Astrocyte of the cerebellum (primary cell): ENCODE measurements at regions not wholly inside any gene's neighbourhood (a gene's known extent, or its start where the extent isn't known, plus 50 kb on each side); places are given as distances from the start of the nearest gene placed in this dataset.
"Not testable (repeated sequence)": the region's sequence is repeated elsewhere in the genome, so short reads cannot be mapped to it uniquely, and the experiment has no call there.

Experiments
- DNase-seq: peaks from one replicate; pipeline ENCODE4 v3.0.0-alpha.2; 2011; ENCODE audit warnings: low read depth
- H3K4me3 ChIP-seq: 2 replicates; pipeline ENCODE4 v1.5.1; 2011; ENCODE audit warnings: mild to moderate bottlenecking, low read depth, low read length, moderate library complexity
- CTCF ChIP-seq: IDR thresholded peaks from 2 replicates; pipeline ENCODE4 v1.5.1; 2012; ENCODE audit warnings: low read length, low read depth, moderate library complexity, mild to moderate bottlenecking; ENCODE audit errors: missing control alignments
- in situ Hi-C: cut with HindIII; loops from 2 replicates; pipeline ENCODE4 v1.10.0; 2017; ENCODE audit warnings: low sequenced_read_pairs

- in situ Hi-C loops: no loop called here
- no peak for TF ChIP-seq CTCF
- no peak overlapping the region for H3K4me3 ChIP-seq
- DNase-seq: no peak
Observed at GRCh38 chr6:115601064-115601463, 459.6 kb downstream of the FRK start.

GRCh38 chr6:115594891-115595290 lies 465.8 kb downstream of the FRK start:
- TF ChIP-seq CTCF: no peak
- no peak overlapping the region for H3K4me3 ChIP-seq
- in situ Hi-C loops: no loop called here
- DNase-seq: no peak

- no peak overlapping the region for H3K4me3 ChIP-seq
- no peak for DNase-seq
- no peak for TF ChIP-seq CTCF
- in situ Hi-C loops: no loop called here
Observed at GRCh38 chr6:115592025-115592424, 468.7 kb downstream of the FRK start.

- in situ Hi-C loops, DNase-seq, H3K4me3 ChIP-seq: not testable (repeated sequence)
Observed at GRCh38 chr6:115589072-115589471, 471.6 kb downstream of the FRK start.

GRCh38 chr6:115583290-115583689 lies 477.4 kb downstream of the FRK start:
- no peak for DNase-seq
- no peak for TF ChIP-seq CTCF
- H3K4me3 ChIP-seq: no peak overlapping the region
- in situ Hi-C loops: no loop called here

- H3K4me3 ChIP-seq: no peak overlapping the region
- no peak for DNase-seq
- TF ChIP-seq CTCF: no peak
- in situ Hi-C loops: no loop called here
Observed at GRCh38 chr6:115582386-115582785, 478.3 kb downstream of the FRK start.

- DNase-seq, H3K4me3 ChIP-seq, in situ Hi-C loops: not testable (repeated sequence)
Observed at GRCh38 chr6:115579565-115579964, 481.1 kb downstream of the FRK start.

- DNase-seq: no peak
- no peak for TF ChIP-seq CTCF
- H3K4me3 ChIP-seq: no peak overlapping the region
- in situ Hi-C loops: no loop called here
Observed at GRCh38 chr6:115577270-115577669, 483.4 kb downstream of the FRK start.
